ENCODE measurements at regions not wholly inside any gene's neighbourhood (a gene's known extent, or its start where the extent isn't known, plus 50 kb on each side); places are given as distances from the start of the nearest gene placed in this dataset.

DNA sequence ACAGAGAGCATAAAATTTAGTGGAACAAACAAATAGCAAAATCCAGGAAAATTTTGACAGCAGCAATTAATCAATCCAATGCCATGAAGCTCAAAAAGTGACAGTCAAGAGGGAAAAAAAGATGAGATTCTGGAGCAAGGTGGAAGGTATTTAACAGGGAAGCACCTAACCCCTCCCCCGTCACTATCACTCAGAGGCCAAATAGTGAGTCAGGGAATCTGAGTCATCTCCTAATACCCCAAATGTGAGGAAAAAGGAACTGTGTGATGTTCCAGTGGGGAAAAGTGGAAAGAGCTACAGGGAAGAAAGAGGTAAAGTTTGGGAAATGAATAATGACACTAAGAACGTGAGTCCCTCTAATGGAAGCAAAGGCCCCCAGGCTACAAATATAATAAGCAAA is 113.2 kb upstream of the PHF14 start:
- Histone ChIP-seq H3K4me2 (ENCODE audit: low read length) (peak overlapping the region; percentile 16; the same call in 1 of the 2 replicates), H3K9me2 (ENCODE audit: insufficient read depth) (no peaks in the 10 kb centered on the region), H3K27ac (ENCODE audit: low read depth, low read length) (no peak overlapping the region), H3K9ac (ENCODE audit: low read length) (no peak overlapping the region), H3K4me3 (replicated peaks in 1 of 2; ENCODE audit: low read depth in 1 of 2, low read length in 2 of 2) (no peak overlapping the region), H4K20me1 (ENCODE audit: insufficient read depth) (no peaks in the 10 kb centered on the region), H2AFZ (ENCODE audit: low read depth, low read length, poor library complexity, severe bottlenecking) (no peak overlapping the region), H3K79me2 (ENCODE audit: insufficient read depth, low read length) (no peaks in the 10 kb centered on the region), H3K36me3 (ENCODE audit: control insufficient read depth in 1 of 2, insufficient read depth in 2 of 2, low read length in 2 of 2) (no peaks in the 10 kb centered on the region), H3K27me3 (ENCODE audit: insufficient read depth, low read length) (no peaks in the 10 kb centered on the region), H3K9me3 (ENCODE audit: control insufficient read depth in 1 of 2, insufficient read depth in 1 of 2, low read depth in 1 of 2, low read length in 2 of 2) (no peaks in the 10 kb centered on the region), H3K4me1 (ENCODE audit: control insufficient read depth in 1 of 2, insufficient read depth in 2 of 2, low read length in 2 of 2) (peaks cover 0 to 7% of the 10 kb centered on the region in 2 experiments; a peak in 2 of 4 replicates)
- ChIA-PET CTCF (no interaction called here), RAD21 (ENCODE audit: low non-redundant PET in 1 of 2, low total read pairs in 2 of 2, uncharacterized antibody in 2 of 2, unreplicated experiment in 2 of 2) (no interaction called here), POLR2A (no interaction called here)
- TF ChIP-seq, protein P1, sequence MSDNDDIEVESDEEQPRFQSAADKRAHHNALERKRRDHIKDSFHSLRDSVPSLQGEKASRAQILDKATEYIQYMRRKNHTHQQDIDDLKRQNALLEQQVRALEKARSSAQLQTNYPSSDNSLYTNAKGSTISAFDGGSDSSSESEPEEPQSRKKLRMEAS (IDR thresholded peaks at IDR 0.05), result no peak
- TF ChIP-seq, protein P2, sequence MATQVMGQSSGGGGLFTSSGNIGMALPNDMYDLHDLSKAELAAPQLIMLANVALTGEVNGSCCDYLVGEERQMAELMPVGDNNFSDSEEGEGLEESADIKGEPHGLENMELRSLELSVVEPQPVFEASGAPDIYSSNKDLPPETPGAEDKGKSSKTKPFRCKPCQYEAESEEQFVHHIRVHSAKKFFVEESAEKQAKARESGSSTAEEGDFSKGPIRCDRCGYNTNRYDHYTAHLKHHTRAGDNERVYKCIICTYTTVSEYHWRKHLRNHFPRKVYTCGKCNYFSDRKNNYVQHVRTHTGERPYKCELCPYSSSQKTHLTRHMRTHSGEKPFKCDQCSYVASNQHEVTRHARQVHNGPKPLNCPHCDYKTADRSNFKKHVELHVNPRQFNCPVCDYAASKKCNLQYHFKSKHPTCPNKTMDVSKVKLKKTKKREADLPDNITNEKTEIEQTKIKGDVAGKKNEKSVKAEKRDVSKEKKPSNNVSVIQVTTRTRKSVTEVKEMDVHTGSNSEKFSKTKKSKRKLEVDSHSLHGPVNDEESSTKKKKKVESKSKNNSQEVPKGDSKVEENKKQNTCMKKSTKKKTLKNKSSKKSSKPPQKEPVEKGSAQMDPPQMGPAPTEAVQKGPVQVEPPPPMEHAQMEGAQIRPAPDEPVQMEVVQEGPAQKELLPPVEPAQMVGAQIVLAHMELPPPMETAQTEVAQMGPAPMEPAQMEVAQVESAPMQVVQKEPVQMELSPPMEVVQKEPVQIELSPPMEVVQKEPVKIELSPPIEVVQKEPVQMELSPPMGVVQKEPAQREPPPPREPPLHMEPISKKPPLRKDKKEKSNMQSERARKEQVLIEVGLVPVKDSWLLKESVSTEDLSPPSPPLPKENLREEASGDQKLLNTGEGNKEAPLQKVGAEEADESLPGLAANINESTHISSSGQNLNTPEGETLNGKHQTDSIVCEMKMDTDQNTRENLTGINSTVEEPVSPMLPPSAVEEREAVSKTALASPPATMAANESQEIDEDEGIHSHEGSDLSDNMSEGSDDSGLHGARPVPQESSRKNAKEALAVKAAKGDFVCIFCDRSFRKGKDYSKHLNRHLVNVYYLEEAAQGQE (IDR thresholded peaks at IDR 0.05; ENCODE audit: low read depth), result no peak
- TF ChIP-seq FOSL1 (IDR thresholded peaks at IDR 0.05; ENCODE audit: low read depth) (peak; percentile 56; the same call in 1 of the 2 replicates), EZH2phosphoT487 (IDR thresholded peaks at IDR 0.05; ENCODE audit: borderline replicate concordance) (no peak), JUND (IDR thresholded peaks at IDR 0.05) (peak; percentile 31; the same call in 1 of the 2 replicates)
- TF ChIP-seq, protein P3, sequence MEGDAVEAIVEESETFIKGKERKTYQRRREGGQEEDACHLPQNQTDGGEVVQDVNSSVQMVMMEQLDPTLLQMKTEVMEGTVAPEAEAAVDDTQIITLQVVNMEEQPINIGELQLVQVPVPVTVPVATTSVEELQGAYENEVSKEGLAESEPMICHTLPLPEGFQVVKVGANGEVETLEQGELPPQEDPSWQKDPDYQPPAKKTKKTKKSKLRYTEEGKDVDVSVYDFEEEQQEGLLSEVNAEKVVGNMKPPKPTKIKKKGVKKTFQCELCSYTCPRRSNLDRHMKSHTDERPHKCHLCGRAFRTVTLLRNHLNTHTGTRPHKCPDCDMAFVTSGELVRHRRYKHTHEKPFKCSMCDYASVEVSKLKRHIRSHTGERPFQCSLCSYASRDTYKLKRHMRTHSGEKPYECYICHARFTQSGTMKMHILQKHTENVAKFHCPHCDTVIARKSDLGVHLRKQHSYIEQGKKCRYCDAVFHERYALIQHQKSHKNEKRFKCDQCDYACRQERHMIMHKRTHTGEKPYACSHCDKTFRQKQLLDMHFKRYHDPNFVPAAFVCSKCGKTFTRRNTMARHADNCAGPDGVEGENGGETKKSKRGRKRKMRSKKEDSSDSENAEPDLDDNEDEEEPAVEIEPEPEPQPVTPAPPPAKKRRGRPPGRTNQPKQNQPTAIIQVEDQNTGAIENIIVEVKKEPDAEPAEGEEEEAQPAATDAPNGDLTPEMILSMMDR (IDR thresholded peaks at IDR 0.05 in 2 of 3, conservative IDR thresholded peaks at IDR 0.05 in 1 of 3; ENCODE audit: borderline replicate concordance in 1 of 3, insufficient read depth in 1 of 3, low read depth in 2 of 3, low read length in 2 of 3), result no peak
- DNase-seq (ENCODE audit: low read depth, low spot score) (no peak), ATAC-seq (peak; percentile 59; the same call in 1 of the 2 replicates)
- BruUV-seq (replicated peaks), result no TSS peak
- intact Hi-C loops (cut with micrococcal nuclease), result no loop called here
